SK-N-SH (cell line): ENCODE measurements at regions not wholly inside any gene's neighbourhood (a gene's known extent, or its start where the extent isn't known, plus 50 kb on each side); places are given as distances from the start of the nearest gene placed in this dataset.

ENCODE experiments used
- CTCF ChIA-PET: fragments of 300-600, 350-600 bp; formaldehyde crosslinking; extraction: SDS; loops from one replicate; lab custom pipeline; 2021; lab: Yijun Ruan, JAX
- POLR2A ChIA-PET: fragments of 350-600 bp; sonication (Branson Sonifier 250); formaldehyde crosslinking; extraction: SDS; loops from one replicate; lab custom pipeline; 2020; ENCODE audit warnings: antibody characterized with exemption, inconsistent platforms; lab: Yijun Ruan, JAX
- DNase-seq: peaks from one replicate; pipeline ENCODE4 v3.0.0; 2012
- H2AFZ ChIP-seq: fragments of 200-600 bp; sonication (generic); 2 replicates; pipeline ENCODE4 v1.8.1; 2016; ENCODE audit warnings: antibody characterized with exemption, mild to moderate bottlenecking, low read depth
- H3F3A ChIP-seq: fragments of 200-600 bp; sonication (generic); replicated peaks from 2 replicates; pipeline ENCODE3; 2016; ENCODE audit warnings: antibody characterized with exemption, mild to moderate bottlenecking; ENCODE audit not compliant: insufficient read depth
- H3K27ac ChIP-seq, 2 experiments: fragments of 200-500 bp in 1 of 2; fragments of 200-600 bp in 1 of 2; sonication (Bioruptor generic) in 1 of 2; sonication (generic), shearing (Covaris generic) in 1 of 2; 2 replicates each; pipeline versions ENCODE4 v1.5.1 to v1.6.1; 2014 to 2016; ENCODE audit warnings: low read depth in 2 of 2, inconsistent platforms in 1 of 2, low read length in 1 of 2, mild to moderate bottlenecking in 1 of 2, mixed read lengths in 1 of 2
- H3K27me3 ChIP-seq: fragments of 200-600 bp; sonication (generic), shearing (Covaris generic); 2 replicates; pipeline ENCODE4 v1.6.1; 2016; ENCODE audit warnings: mixed run types; ENCODE audit not compliant: insufficient read depth
- H3K36me3 ChIP-seq, 2 experiments: fragments of 200-500 bp in 1 of 2; fragments of 200-600 bp in 1 of 2; sonication (Bioruptor generic) in 1 of 2; sonication (generic) in 1 of 2; replicated peaks in 1 of 2; 2 replicates each; pipeline versions ENCODE3 to v1.5.1; 2014 to 2016; ENCODE audit warnings: low read length in 1 of 2, mild to moderate bottlenecking in 1 of 2; ENCODE audit not compliant: insufficient read depth in 2 of 2, control insufficient read depth in 1 of 2
- H3K4me1 ChIP-seq, 2 experiments: fragments of 200-500 bp in 1 of 2; fragments of 200-600 bp in 1 of 2; sonication (Bioruptor generic) in 1 of 2; sonication (generic), shearing (Covaris generic) in 1 of 2; 2 replicates each; pipeline versions ENCODE4 v1.5.1 to v1.6.1; 2014 to 2016; ENCODE audit warnings: low read depth in 1 of 2, low read length in 1 of 2, mixed run types in 1 of 2; ENCODE audit not compliant: insufficient read depth in 2 of 2, control insufficient read depth in 1 of 2
- H3K4me2 ChIP-seq: fragments of 200-600 bp; sonication (generic), shearing (Covaris generic); 2 replicates; pipeline ENCODE4 v1.6.1; 2017; ENCODE audit warnings: mixed run types
- H3K4me3 ChIP-seq, 2 experiments: fragments of 200-500 bp in 1 of 2; fragments of 200-600 bp in 1 of 2; sonication (Bioruptor generic) in 1 of 2; sonication (generic), shearing (Covaris generic) in 1 of 2; 2 replicates each; pipeline versions ENCODE4 v1.5.1 to v1.8.1; 2014 to 2016; ENCODE audit warnings: low read depth in 2 of 2, inconsistent platforms in 1 of 2, low read length in 1 of 2, mild to moderate bottlenecking in 1 of 2, mixed read lengths in 1 of 2, moderate library complexity in 1 of 2
- H3K79me2 ChIP-seq: fragments of 200-600 bp; sonication (generic); 2 replicates; pipeline ENCODE4 v1.8.1; 2017; ENCODE audit warnings: mild to moderate bottlenecking; ENCODE audit not compliant: insufficient read depth
- H3K9ac ChIP-seq: fragments of 200-600 bp; sonication (generic); 2 replicates; pipeline ENCODE4 v1.6.1; 2017; ENCODE audit warnings: mixed run types
- H3K9me2 ChIP-seq: fragments of 200-600 bp; sonication (generic); 2 replicates; pipeline ENCODE4 v1.6.1; 2017; ENCODE audit warnings: mixed run types
- H3K9me3 ChIP-seq: fragments of 200-600 bp; sonication (generic); 2 replicates; pipeline ENCODE4 v1.6.1; 2017; ENCODE audit warnings: mixed run types, mild to moderate bottlenecking, moderate library complexity
- H4K20me1 ChIP-seq: fragments of 200-600 bp; sonication (generic); 2 replicates; pipeline ENCODE4 v1.6.1; 2017; ENCODE audit warnings: mild to moderate bottlenecking, mixed run types; ENCODE audit not compliant: insufficient read depth
- EZH2phosphoT487 ChIP-seq: fragments of 200-600 bp; sonication (generic); IDR thresholded peaks from 2 replicates; pipeline ENCODE4 v1.6.1; 2017; ENCODE audit warnings: low read depth, mixed run types, mild to moderate bottlenecking, antibody characterized with exemption, moderate library complexity, borderline replicate concordance
- FOSL2 ChIP-seq: IDR thresholded peaks from 2 replicates; pipeline ENCODE4 v1.4.0; 2012; ENCODE audit warnings: low read depth, mild to moderate bottlenecking, moderate library complexity, borderline replicate concordance
- GABPA ChIP-seq: IDR thresholded peaks from 2 replicates; pipeline ENCODE4 v1.4.0; 2012; ENCODE audit warnings: low read depth, mild to moderate bottlenecking
- GATA2 ChIP-seq: sonication (generic); formaldehyde crosslinking; IDR thresholded peaks from 2 replicates; pipeline ENCODE4 v1.5.0; 2020; ENCODE audit warnings: mild to moderate bottlenecking, missing genetic modification reagents
- JUND ChIP-seq: IDR thresholded peaks from 2 replicates; pipeline ENCODE4 v1.4.0; 2012
- MAX ChIP-seq: IDR thresholded peaks from 2 replicates; pipeline ENCODE4 v1.4.0; 2012; ENCODE audit warnings: low read depth
- MXI1 ChIP-seq: IDR thresholded peaks from 2 replicates; pipeline ENCODE4 v1.6.1; 2012; ENCODE audit warnings: mild to moderate bottlenecking, low read depth, low read length, improper control_type of control experiment
- NFIC ChIP-seq: IDR thresholded peaks from 2 replicates; pipeline ENCODE4 v1.4.0; 2012; ENCODE audit warnings: borderline replicate concordance
- NRF1 ChIP-seq: IDR thresholded peaks from 2 replicates; pipeline ENCODE4 v1.6.1; 2012; ENCODE audit warnings: low read depth, mild to moderate bottlenecking, low read length
- PBX3 ChIP-seq: IDR thresholded peaks from 2 replicates; pipeline ENCODE4; 2012
- POLR2AphosphoS5 ChIP-seq: IDR thresholded peaks from 2 replicates; pipeline ENCODE4 v1.6.1; 2012; ENCODE audit warnings: low read depth, low read length
- RCOR1 ChIP-seq: fragments of 150-350 bp; IDR thresholded peaks from 2 replicates; pipeline ENCODE4 v1.6.1; 2017; ENCODE audit warnings: antibody characterized with exemption, low read length
- REST ChIP-seq: IDR thresholded peaks from 2 replicates; pipeline ENCODE4 v1.6.1; 2012; ENCODE audit warnings: mild to moderate bottlenecking, low read depth, low read length, moderate library complexity
- SIN3A ChIP-seq: IDR thresholded peaks from 2 replicates; pipeline ENCODE4 v1.6.1; 2012; ENCODE audit warnings: low read depth, mild to moderate bottlenecking, low read length, moderate library complexity, borderline replicate concordance
- SMC3 ChIP-seq: IDR thresholded peaks from 2 replicates; pipeline ENCODE4 v1.6.1; 2012; ENCODE audit warnings: low read depth, low read length, improper control_type of control experiment
- TAF1 ChIP-seq: IDR thresholded peaks from 2 replicates; pipeline ENCODE4 v1.6.1; 2012; ENCODE audit warnings: low read depth, mild to moderate bottlenecking, low read length, moderate library complexity, borderline replicate concordance
- TCF12 ChIP-seq: IDR thresholded peaks from 2 replicates; pipeline ENCODE4 v1.4.0; 2012
- USF1 ChIP-seq: IDR thresholded peaks from 2 replicates; pipeline ENCODE4 v1.4.0; 2012; ENCODE audit warnings: low read depth, borderline replicate concordance
- YY1 ChIP-seq: IDR thresholded peaks from 2 replicates; pipeline ENCODE4 v1.4.0; 2012; ENCODE audit warnings: low read depth, mild to moderate bottlenecking
- ZBTB33 ChIP-seq: IDR thresholded peaks from 2 replicates; pipeline ENCODE4 v1.4.0; 2012; ENCODE audit warnings: low read depth, borderline replicate concordance
- WGBS: methylation state at CpG from one replicate; pipeline ENCODE4 v1.1.6; 2017; ENCODE audit warnings: low lambda C conversion rate; 5-methylcytosine and 5-hydroxymethylcytosine counted together

GRCh38 chr2:120669971-120670370 lies 65.7 kb upstream of the GLI2 start:
- H3K27ac ChIP-seq, result no peak overlapping the region
- peaks cover 0 to 12% of the 10 kb centered on the region in 2 experiments; a peak in 1 of 4 replicates for H3K4me1 ChIP-seq
- TF ChIP-seq GABPA (no peak), POLR2AphosphoS5 (no peak), FOSL2 (no peak), GATA2 (CRISPR knock-in tag) (no peak), SMC3 (no peak), JUND (no peak), SIN3A (no peak), REST (no peak), EZH2phosphoT487 (no peak), TCF12 (no peak), TAF1 (no peak), ZBTB33 (no peak), MXI1 (no peak), RCOR1 (no peak), NRF1 (no peak), NFIC (no peak), PBX3 (no peak), USF1 (no peak), MAX (no peak), YY1 (no peak)
- TF ChIP-seq, all 33 proteins: peak for 0
- Histone ChIP-seq H4K20me1 (no peaks in the 10 kb centered on the region), H3F3A (no peaks in the 10 kb centered on the region), H3K9me3 (0 out of 2 replicates have a peak, but pooled peaks cover 7% of the 10 kb centered on the region), H3K27me3 (no peaks in the 10 kb centered on the region; the same call in 1 of the 2 replicates), H3K9me2 (no peaks in the 10 kb centered on the region), H3K36me3 (no peaks in the 10 kb centered on the region), H3K79me2 (no peaks in the 10 kb centered on the region), H3K9ac (no peak overlapping the region), H3K4me3 (no peak overlapping the region), H3K4me2 (no peak overlapping the region), H2AFZ (no peak overlapping the region)
- 69% methylated on average over 12 of the region's 12 CpGs for WGBS
- POLR2A ChIA-PET, result no interaction called here
- CTCF ChIA-PET, result interaction anchor here (0.7 to 3.4 kb wide), 10 partner anchors 9 to 410 kb away, joined by 3 to 29 read pairs (median 4); no protein-coding TSS in a partner anchor
- DNase-seq, result no peak
